Posterior cingulate gyrus (tissue), 11 donors: ENCODE measurements at regions not wholly inside any gene's neighbourhood (a gene's known extent, or its start where the extent isn't known, plus 50 kb on each side); places are given as distances from the start of the nearest gene placed in this dataset.

Experiments
- DNase-seq, 10 donors: peaks; one replicate each; pipeline versions ENCODE4 v3.0.0 to v3.0.0-alpha.2; 2020 to 2021; ENCODE audit warnings: mixed read lengths in 3 of 10
- intact Hi-C: fragments of 100-400 bp; cut with DNase I; formaldehyde crosslinking; loops from one replicate; pipeline ENCODE4 v1.15.1; 2023

DNA sequence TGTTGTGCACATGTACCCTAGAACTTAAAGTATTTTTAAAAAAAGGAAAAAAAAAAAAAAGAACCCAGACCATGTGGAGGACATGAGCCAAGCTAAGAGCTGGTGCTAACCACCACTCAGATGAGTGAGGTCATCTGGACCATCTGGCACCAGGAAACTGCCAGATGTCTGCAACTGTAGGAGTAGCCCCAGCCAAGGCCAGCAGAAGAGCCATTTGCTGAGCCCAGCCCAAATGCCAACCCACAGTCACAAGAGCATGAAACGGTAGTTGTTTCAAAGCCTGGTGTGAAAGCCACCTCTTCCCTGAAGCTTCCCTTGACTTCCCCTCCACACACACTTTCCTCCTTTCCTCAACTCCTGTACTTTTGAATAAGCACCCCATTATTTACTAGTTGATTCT is 69.2 kb upstream of the FCN1 start:
- DNase-seq: no peak
- intact Hi-C loops: no loop called here

DNA sequence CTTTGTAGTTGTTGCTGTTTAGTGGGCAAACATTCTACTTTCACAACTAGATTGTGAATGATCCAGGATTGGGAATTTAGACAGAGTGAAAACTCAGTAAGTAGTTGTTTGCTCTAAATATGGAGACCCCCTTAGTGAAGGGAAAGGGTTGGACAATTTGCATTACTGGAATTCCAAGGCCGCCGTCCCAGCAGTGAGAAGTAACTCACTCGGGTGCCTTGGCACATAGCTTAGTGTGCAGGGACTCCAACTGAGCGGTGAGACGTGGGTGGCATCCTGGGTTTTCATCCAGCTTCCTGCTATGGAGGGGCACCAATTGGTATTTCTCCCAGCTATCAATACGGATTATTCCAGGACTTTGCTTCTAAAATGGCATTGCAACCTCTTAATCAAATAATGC is 69.7 kb upstream of the FCN1 start:
- peak in 1 of 10 donors; percentile 36 for DNase-seq
- intact Hi-C loops: no loop called here

DNA sequence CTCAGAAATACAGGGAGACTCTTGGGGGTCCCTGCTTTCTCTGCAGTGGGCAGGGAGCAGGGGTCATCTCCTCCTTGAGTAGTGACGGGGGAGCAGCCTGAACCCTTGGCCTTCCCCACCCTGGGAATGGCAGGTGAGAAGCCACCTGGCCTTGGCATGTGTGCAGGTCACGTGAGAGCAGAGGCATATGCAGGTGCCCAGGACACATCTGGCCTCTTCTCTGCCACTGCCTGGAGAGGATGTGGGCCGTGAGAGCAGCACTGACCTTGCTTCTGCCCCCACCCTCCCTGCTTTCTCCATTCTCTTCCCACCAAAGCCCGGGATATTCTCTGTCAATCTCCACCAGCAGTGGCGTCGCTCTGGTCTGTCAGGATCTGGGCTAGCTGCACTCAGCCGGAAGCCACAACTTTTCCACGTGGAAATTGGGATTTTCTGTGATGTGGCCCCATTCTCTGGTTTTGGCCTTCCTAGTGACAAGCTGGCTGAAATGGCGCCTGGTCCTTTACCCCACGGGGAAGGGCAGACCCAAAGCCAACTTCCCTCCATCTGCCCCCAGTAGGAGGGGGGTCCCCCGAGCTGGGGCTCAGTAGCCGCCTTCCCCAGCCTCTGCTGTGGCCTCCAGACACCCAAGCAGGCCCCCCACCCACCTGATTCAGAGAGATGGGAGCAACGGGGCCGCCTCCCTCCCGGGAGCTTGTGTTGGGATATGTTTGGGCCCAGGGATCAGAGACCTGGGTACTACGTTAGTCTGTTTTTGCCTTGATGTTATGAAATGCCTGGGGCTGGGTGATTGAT is 70.4 kb upstream of the FCN1 start:
- intact Hi-C loops: no loop called here
- peak in 1 of 10 donors; percentile 67 for DNase-seq

DNA sequence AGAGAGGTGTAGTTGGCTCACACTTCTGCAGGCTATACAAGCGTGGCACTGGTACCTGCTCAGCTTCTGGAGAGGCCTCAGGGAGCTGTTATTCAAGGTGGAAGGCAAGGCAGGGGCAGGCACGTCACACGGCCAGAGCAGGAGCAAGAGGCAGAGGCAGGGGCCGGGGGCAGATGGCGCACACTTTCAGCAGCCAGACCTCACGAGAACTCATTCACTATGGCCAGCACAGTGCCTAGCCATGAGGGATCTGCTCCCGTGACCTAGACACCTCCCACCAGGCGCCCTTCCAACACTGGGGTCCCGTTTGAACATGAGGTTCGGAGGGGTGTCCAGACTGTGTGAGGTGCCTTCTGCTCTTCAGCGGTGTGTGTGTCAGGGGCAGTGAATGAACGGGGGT is 71.0 kb upstream of the FCN1 start:
- DNase-seq: peak in 1 of 10 donors; percentile 52
- intact Hi-C loops: no loop called here

DNA sequence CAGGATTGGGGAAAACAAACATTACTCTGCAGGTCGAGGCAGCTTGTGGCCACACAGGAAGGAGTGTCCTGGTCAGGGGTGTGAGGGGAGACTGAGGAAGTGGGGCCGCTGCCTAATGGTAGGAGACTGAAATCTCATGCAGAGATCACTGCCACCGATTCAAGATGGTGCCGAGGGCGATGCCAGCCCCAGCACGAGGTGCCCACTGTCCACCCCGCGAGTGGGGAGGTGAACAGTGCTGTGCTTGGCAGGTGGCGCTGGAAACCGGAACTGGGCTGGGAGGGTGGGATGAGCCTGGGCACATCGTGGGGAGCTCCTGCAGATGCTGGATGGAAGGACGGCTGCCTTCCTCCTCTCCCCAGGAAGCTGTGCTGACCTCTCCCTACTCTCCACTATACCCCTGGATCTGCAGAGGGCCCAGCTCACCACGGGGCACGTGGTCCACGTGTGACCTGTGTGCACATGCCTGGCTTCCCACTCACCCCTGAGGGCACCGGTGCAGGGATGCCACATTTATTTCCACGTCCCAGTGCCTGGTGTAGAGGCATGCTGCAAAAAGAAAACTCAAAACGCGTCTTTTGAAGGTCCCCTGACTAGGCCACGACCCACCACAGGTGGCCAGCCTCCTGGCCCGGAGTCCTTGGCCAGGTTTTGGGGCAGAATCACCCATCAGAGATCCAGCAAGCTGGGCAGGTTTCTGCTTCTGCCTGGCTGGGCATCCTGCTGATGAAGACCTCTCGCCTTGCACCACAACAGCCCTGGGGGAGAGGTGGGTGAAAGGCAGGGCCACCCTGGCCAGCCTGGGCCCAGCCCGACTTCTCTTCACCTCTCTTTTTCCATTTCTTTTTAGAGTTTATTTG is 71.7 kb upstream of the FCN1 start:
- peak in 1 of 10 donors; percentile 67 for DNase-seq
- intact Hi-C loops: no loop called here

DNA sequence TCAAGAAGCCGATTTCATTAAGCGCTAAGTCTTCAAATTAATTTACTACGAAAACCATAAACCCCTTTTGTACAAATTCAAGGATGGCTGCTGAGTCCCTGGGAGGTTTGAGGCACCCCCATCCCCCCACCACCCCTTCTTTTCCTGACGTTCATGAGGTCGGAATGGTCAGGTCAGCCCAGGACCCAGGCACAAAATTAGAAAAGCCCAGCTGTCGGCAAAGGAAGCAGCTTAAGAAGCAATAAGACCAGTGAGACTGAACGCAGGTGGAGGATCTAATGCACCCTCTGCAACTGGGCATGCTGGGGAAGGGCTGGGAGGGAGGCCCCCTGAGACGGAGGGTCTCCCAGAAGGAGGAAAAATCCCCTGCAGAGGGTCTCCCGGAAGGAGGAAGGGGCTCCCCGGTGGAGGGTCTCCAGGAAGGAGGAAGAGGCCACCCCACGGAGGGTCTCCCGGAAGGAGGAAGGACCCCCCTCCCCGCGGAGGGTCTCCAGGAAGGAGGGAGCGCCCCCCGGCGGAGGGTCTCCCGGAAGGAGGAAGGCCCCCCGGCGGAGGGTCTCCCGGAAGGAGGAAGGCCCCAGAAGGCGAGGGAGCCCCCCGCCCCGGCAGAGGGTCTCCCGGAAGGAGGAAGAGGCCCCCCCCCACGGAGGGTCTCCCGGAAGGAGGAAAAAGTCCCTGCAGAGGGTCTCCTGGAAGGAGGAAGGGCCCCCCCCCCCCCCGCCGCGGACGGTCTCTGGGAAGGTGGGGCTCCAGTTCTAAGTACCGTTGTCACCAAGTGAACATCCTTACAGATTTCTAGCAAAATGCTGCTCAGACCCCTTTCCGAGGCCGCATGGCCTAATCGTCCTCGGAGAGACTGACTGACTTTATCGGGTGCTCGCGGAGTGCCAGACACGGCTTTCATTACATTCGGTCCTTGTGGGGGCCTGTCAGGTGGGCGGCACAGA is 74.4 kb upstream of the FCN1 start:
- DNase-seq: peak in 1 of 10 donors; percentile 60
- intact Hi-C loops: no loop called here

DNA sequence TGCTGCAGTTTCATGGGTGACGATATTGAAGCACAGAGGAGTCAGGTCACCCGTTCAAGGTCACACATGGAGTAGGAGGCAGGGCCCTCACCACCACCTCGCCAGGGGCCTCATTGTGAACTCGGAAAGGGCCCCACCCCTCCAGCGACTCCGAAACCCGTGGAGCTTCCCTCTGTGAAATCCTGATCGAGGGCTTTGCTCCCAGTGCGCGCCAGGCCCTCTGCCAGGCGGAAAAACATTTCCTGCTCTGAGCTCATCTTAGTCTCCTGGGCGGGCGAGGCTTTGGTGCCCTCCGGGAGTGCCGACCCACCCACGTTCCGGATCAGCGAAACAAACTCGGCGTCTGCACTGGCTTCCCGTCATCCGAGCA is 75.0 kb upstream of the FCN1 start:
- DNase-seq: peak in 7 of 10 donors; percentile 30 to 91 (median 50)
- intact Hi-C loops: no loop called here

DNA sequence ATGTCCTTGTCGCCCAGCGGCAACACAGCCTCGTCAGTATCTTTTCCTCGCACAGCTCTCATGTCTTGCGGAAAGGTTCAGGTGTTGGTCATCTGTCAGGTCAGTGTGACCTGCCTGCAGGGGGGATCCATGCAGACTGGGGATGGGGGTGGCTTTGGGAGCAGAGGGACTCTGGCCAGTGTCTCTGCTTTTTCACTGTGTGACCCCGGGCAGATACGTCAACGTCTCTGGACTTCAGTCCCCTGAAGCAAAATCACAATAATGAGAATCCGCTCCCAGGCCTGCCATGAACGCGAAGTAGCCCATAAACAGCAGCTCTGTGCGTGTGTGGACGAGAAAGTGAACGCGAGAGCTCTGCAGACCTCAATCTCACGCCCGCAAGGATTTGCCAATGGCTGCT is 75.7 kb upstream of the FCN1 start:
- peak in 2 of 10 donors; percentile 71 to 72 for DNase-seq
- intact Hi-C loops: no loop called here

DNA sequence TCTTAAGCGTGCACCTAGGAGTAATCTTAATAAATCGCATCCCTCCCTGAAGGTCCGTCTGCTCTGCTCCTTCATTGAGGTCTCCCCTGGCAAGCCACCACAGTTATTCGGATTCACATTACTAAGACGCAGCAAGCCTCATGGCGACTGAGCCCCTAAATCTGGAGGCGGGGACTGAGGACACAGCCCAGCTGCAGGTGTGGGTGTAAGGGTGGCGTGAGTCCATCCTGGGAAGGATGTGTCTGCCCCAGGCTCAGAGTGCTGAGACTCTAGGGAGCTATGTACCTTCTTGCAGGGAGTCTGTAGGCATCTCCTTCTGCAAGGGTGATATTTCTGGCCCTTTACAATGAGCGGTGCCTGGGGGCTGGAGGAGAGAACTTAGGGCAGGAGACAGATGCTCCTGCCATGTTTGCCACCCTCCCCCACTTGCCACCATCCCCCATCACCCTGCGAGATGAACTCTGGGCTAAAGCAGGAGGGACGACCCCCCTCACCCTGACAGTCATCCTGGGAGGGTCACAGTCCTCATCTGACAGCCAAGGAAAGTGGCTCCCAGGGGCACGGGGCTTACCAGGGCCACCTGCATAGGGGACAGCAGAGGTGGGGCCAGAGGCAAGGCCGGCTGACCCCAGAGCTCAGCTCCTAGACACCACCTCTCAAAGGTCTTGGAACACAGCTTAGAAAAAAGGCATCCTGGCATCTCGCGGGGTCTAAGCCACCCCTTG is 76.4 kb upstream of the FCN1 start:
- peak in 6 of 10 donors; percentile 31 to 91 (median 64) for DNase-seq
- intact Hi-C loops: no loop called here

DNA sequence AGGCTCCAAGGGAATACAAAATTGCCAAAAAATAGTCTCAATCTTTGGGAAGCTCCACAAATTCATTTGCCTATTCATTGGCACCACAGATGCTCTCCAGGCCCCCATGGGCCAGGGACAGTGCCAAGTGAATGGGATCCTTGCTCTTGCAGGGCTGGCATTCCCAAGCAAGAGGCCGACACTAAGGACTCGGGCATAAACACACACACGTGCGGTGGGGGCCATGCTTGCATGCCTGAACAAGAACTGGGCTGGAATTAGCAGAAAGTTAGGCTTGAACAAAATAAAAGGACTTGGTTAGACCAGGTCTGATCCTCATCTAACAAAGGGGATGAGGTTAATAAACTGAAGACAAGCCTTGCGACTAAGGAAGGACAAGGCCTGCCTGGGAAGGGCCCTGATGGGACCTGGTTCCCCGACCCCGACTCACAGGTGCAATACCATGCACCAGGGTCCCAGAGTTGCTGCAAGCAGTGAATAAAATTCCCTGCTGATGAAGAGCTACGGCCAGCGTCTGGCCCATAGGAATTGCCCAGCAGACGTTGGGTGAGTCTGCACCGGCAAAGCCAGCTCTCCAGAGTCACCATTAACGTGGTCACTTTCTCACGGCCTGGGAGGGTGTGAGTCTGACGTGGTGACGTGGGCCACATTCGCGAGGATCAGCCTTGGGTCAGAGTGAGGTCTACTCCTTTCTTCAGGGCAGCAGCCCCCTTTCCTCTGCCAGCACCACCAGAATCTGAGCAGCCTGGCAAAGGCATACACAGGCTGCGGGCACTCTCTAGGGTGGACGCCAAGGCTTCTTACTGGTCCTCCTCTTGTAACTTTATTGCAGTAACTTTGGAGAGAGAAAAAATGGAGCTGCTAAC is 77.4 kb upstream of the FCN1 start:
- peak in 2 of 10 donors; percentile 59 to 70 for DNase-seq
- intact Hi-C loops: no loop called here

DNA sequence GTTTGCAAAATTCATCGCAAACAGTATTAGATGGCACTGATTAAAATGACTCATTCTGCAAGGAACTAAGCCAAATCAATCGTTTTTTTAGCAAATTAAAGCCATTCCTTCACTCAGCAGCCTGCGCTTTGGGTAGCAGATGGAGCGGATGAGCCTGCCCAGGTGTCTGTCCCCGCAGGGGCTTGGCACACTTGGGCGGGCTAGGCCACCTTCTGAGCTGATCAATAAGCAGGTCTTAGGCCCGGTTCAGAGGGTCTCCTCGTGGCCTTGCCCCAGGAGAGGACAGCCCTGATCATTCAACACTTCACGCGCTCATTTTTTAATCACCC is 78.0 kb upstream of the FCN1 start:
- peak in 2 of 10 donors; percentile 65 to 70 for DNase-seq
- intact Hi-C loops: no loop called here

DNA sequence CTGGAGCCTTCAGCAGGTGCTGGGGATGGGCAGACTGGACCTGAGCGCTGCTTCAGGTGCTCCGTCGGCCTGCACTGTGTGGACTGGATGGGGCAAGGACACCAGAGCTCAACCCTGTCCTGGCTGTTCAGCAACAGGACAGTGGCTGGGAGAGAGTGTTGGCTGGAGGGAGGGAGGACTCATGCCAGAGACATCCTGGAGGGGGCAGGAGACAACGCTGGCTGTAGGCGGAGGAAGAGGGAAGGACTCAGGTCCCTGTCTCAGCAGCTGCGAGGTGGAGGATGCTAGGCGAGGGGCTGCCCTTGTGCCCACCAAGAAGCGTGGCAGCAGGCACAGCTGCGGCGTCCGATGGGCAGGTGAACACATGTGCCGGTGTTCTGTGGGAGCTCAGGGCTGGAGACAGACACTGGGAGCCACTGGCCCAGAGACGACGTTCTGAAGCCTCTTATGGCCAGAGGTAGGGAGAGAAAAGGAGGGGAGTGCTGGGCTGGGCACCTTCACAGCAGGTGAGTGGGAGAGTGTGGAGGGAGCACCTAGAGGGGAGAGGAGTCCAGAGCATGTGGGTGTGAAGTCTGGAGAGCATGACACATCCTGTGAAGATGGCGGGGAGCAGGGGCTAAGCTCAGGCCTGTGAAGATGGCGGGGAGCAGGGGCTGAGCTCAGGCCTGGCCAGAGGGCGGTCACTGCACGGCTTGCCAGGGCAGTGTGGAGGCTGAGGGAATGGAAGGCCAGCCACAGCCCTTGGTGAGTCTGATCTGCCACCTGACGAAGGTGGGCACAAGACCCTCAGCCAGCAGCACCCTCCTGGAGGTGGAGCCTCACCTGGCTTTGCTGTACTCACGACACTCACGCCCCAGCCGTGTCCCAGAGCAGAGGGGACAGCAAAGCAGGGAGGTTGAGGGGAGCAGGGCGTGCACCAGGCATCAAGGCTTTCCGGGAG is 79.1 kb upstream of the FCN1 start:
- intact Hi-C loops: no loop called here
- DNase-seq: peak in 2 of 10 donors; percentile 67 to 68

DNA sequence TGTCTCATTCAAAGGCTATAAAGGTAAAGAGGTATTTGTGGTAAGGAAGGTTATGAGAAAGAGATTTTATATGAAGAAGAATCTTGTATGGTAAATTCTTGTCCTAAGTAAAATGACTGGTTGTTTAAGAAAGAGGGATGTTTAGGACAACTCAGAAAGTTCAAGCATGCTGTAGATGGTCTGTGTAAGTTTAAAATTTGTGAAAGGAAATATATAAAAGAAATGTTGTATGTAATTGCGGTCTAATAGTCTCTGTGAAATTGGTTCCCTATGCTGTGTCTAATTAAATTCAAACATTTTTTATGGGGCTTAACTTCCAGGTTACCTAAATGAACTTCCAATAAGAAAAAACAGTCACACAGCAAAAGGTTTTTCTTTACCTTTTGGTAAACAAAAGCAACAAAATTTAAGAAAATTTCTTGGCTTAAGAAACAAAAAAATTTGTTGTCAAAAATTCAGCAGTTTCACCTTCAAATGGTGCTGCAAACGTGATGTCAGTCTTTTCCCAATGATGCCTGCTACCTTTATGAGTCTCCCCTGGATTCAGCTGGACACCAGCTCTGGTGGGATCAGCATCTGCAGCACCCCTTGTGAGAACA is 83.0 kb upstream of the FCN1 start:
- no peak for DNase-seq
- intact Hi-C loops: no loop called here

DNA sequence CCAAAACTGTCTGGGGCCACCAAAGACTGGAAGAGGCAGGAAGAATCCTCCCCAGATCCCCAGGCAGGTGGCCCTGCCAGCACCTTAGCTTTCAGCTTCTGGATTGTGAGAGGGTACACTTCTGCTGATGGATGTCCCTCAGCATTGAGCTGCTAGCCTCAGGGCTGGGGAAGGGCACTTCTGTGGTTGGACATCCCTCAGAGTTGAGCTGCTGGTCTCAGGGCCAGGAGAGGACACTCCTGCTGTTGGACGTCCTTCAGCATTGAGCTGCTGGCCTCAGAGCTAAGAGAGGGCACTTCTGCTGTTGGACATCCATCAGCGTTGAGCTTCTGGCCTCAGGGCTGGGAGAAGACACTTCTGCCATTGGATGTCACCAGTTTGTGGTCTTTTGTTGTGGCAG is 83.8 kb upstream of the FCN1 start:
- intact Hi-C loops: no loop called here
- peak in 1 of 10 donors; percentile 34 for DNase-seq

DNA sequence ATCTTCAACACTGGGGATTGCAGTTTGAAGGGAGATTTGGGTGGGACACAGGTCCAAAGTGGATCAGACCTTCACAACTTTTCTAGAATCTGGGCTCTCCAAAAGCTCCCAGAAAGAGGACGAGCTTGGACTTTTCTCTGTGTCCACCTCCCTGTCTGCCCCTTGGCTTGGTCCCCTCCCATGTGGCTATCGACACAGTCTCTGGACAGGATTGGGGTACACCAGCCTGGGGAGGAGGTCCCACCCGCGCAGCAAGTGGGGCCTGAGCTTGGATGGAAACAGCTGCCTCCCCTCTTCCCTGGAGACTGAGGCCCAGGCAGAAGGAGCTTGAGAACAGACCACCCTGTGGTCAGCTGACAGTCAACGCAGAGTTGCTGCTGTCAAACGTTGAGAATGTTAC is 84.6 kb upstream of the FCN1 start:
- peak in 2 of 10 donors; percentile 58 to 72 for DNase-seq
- intact Hi-C loops: no loop called here

DNA sequence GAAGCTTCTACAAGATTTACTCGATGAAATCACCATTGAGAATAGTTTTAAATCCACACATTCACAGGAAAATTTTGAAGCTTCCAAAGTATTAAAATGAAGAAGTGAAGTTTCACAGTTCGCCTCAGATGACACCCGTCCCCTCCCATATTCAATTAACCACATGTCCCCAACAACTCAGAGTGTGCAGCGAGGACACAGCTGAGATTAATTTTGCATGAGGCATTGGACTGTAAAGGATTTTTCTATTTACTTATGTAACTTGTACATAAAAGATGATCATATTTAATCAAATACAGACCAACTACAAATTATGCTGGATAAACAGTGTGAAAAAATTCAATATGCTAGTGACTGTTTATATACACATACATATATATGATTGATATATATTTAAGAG is 84.7 kb upstream of the OLFM1 start:
- DNase-seq: peak in 1 of 10 donors; percentile 2
- intact Hi-C loops: no loop called here

DNA sequence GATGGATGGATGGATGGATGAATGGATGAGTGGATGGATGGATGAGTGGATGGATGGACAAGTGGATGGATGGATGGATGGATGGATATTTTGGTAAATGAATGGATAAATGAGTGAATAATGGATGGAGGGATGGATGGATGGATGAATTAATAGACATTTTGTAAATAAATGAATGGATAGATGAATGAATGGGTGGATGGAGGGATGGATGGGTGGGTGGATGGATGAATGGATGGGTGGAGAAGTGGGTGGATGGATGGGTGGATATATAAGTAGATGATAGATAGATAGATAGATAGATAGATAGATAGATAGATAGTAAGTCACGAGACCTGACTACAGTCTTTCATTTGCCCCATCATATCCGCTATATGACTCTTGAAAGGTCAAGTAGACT is 82.7 kb upstream of the OLFM1 start:
- intact Hi-C loops: no loop called here
- DNase-seq: no peak
